ENCODE measurements at regions not wholly inside any gene's neighbourhood (a gene's known extent, or its start where the extent isn't known, plus 50 kb on each side); places are given as distances from the start of the nearest gene placed in this dataset.

GRCh38 chr21:26761174-26761915 is 83.9 kb downstream of the ADAMTS1 start:
- TF ChIP-seq CTCF (IDR thresholded peaks at IDR 0.05) (no peak), POLR2A (IDR thresholded peaks at IDR 0.05) (no peak)

All from thyroid gland (tissue), 4 donors.